ENCODE measurements at regions not wholly inside any gene's neighbourhood (a gene's known extent, or its start where the extent isn't known, plus 50 kb on each side); places are given as distances from the start of the nearest gene placed in this dataset.

DNA sequence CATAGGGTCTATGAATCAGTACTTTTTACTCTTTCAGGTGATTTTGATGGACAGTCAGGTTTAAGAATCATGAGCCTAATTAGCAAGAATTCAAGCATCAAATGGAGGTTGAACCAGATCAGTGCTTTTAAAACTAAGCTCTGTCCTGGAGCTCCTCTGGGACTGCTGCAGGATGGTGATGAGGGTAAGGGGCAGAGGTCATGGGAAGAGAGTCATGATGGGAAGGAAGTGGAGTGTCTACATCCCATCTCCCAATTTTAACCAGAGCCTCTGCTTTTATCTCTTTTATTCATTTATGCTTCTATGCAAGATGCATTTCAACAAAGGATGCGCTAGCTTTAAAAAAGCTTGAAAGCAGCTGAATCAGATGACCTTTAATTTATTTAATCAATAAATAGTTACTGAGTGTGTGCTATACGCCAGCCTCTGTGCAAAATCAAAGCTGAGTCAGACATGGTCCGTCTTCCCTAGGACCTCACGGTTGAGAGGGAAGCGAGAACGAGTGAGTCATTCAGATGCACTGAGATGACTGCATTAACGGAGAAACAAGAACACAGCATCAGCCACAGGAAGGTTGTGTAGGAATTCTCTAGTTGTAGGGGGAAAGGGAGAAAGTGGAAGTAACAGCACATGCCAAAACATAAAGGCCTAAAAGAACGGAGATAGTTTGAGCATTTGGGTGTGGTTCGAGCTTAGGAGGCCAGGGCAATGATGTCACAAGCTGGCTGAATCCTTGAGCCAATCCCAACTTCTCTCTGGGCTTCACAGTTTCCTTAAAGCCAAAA is 441.6 kb upstream of the BRINP1 start:
- no peak for DNase-seq

DNA sequence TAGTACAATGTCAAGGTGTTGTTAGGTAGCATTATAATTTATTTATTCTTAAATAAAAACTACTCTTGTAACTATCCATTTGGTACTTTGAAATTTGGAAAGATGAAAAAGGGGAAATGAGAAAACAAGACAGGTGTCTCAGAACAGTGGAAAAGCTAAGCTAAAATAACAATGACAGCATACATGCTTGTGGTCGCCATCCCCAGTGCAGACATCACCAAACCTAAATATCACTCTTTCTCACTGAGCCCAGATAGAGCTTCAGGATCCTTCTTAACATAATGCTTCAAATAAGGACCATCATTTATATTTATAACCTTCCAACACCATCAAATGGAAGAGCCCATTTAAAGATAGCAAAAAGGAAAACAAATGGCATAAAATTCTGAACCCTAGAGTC is 434.4 kb upstream of the BRINP1 start:
- no peak for DNase-seq

DNA sequence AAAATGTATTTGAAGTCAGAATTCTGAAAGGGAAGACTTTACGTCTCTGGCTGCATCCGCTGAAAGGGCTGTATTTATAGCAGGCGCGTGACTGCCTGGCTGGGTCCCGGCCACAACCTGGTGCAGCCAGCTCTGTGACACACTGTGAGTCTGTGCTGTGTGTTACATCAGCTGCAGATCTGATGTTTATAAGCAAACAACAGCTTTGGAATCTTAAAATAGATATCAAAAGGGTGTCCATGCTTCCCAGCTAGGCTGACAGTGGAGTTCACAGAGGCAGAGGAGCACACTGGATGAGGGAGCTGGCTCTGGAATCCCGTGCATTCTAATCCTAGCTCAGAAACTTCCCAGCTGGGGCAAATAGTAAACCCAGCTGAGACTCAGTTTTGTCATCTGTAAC is 433.4 kb upstream of the BRINP1 start:
- DNase-seq, result no peak

DNA sequence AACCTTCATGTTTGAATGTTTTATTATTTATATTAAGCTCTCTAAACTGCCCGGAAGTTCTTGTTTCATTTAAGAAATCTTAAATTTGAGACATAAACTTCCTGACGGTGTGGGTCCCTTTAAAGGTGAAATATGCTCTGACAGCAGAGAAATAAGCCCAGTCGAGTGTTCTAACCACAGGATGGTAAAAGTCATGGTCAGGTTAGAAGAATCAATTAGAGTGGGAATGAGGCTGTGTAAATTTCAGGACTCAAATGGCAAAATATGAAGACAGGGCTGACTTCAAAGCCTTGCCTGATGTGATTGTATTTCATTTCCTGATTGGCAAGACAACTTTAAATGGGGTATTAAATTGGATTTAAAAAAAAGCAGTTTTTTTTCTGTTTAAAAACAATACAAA is 432.9 kb upstream of the BRINP1 start:
- DNase-seq, result no peak

DNA sequence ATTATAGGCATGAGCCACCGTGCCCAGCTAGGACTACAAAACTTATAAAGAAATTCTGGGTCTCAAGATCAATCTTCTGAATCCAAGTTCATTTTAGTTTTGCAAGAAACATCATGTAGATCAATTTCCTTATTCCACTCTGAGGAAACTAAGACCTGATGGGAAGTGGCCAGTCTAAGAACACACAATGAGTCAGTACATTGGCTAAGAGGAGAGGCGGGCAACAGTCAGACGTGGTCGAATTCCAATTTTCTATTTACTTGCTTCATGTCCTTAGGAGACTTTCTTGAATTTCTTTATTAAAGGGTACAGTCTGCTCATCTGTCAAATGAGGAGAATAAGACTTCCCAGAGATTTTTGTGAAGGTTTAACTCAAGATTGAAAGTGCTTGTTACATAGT is 432.1 kb upstream of the BRINP1 start:
- DNase-seq, result no peak

DNA sequence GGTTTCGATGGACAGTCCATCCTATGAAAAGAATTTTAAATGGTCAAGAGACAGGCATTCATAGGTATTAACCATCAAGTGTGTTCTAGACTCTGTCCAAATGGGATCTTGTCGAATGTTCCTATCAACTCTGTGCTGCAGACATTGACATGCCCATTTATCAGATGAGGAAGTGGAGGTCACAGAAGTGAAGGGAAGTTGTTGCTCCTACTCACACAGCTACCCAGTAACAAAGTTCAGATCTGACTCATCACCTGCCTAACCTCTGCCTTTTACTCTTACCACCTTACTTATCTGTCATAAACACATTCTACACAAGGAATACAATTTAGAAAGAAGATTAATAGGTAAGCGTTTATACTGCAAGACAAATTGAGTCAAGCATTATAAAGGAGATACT is 426.2 kb upstream of the BRINP1 start:
- DNase-seq, result no peak

DNA sequence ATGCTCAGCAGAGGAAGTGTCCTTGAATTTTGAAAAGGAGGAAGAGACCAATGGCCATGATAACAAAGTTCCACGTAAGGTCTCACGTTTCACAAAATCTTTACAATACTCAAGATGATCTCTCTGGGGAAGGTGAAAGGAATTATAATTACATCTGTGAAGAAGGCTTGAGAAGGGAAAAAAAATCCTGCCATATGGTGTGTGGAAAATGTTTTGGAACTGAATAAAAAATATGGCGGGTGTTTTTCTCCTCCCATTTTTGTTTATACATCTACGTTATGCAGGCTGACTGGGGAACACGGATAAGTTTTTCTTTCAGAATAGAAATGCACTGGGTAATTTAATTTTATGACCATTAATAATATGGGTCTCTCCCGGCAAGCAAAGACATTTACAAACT is 425.6 kb upstream of the BRINP1 start:
- no peak for DNase-seq

DNA sequence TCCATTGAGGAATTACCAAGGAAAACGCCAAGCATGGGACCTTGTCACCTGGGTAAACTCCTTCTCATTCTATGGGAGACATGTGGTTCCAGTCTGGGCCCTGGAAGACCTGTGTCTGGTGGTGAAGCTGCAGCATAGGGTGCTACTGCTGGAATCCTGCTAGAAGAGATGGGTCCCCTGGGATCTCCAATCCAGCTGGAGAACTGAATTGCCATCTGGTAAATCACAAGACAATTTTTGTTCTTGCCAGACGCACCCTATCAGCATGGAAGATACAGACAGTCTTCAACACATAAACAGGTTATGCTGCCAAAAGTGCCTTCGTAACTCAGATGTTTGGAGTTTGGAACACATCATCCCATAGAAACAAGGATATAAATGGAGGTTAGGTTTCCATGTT is 424.0 kb upstream of the BRINP1 start:
- no peak for DNase-seq

DNA sequence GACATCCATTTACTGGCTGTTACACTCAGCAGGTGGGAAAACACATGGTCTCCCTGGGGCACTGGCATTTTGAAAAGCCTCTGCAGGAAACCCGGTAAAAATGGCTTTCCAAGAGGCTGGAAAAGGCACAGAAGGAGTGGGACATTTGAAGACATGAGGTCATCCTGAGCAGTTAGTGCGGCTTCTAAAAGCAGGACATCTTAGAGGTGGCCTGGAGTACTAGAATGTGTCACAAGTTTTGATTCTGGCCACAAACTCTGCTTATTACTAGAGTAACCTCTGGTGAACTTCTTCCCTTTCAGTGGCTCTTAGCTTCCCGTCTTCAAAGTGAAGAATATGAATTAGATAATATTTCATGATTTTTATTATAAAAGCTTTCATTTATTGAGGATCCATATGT is 423.0 kb upstream of the BRINP1 start:
- DNase-seq, result no peak

DNA sequence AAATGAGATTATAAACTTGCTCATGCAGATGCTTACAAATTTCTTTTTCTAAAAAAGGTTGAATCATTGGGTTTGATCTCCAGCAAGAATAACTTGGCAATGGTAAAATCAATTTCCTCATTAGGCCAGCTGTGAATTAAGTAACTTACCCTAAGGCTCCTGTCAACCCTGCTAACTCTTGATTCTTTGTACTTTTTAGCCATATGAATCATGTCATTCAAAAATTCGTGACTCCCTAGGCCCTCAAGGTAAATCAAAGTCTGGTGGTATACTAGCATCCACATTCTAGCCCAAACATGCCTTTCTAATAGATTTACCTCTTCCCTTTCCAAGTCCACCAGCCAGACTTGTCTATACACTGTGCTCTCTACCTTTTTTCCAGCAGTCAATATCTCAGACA is 420.8 kb upstream of the BRINP1 start:
- no peak for DNase-seq

DNA sequence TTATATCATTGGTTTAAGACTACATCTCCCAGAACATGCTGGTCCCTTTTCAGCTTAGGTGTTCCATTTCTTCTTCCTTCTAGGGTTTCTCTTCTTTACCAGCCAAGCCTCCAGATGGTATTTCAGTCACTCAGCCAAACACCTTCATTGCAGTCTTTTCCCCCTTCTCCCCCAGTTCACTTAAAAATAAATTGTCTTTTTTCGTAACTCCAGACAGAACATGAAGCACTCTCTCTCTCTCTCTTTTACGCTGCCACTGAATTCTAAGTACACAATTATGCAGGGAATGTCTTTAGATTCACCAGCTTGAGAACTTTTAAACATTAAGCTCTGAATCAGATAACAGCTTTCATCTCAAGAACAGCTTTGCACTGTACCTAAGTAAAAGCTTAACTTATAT is 419.7 kb upstream of the BRINP1 start:
- no peak for DNase-seq

DNA sequence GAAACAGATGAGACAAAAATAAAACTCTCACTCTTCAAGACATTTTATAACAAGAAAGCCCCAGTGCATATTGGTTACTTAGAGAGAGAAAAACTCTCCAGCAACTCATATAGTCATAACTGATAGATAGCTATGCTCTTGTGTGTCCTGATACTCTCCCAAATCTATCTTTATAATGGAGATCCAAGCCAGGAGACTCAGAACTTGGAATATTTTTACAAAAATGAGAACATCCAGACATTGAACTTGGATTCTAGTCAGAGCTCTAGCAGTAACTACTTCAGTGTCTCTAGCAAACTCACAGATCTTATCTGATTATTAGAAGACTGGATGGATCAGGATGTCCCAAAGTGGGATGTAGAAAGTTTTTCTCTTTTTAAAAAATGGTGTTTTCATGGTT is 412.7 kb upstream of the BRINP1 start:
- DNase-seq, result no peak

DNA sequence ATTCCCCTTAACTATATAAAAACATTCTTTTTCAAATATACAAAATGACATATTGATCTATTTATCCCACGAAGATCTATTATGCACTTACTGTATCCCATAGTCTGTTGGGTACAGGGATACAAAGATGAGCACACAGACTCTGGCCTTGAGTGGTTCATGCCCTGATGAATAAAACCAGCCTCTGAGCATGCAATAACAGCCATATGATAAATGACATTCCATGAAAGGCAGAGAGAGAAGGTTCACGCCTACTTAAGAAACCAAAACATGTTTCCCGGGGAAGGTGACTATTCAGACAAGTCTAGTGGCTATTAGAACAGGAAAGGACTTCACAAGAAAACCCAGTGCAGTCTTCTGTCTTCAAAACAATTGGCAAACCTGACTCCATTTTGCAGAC is 406.2 kb upstream of the BRINP1 start:
- no peak for DNase-seq

DNA sequence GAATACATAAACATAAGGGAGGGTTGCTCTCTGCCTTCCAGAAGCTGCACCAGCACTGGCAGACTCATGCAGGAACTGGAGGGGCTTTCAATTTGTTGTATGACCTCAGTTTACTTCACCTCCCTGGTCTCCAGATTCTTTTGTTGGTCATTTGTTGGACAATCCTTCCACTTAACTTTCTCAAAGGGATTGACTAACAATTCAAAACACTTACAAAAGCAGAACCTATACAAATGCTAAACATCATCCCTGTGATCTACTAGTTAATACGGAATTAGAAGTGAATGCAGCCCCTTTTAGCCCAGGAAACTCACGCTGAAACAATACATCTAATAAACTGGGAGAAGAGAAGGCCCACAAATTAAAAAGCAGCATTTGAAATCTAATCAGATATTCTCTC is 404.6 kb upstream of the BRINP1 start:
- no peak for DNase-seq

DNA sequence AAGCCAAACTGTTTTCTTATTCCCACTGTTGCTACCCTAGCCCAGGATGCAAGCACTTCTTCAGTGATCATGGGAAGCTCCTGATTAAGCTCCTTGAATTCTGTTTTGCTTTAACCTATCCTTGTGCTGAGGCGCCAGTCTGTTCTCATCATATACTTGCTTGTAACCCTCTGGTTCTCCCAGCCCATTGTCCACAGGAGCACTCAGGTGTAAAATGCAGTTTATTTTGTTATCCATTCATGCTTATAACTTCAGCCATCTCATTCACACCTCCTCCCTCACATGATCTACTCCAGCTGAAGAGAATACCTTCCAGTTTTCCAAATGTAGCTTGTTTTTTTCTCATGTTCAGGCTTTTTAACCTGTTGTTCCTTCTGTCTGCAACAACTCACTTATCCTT is 402.1 kb upstream of the BRINP1 start:
- no peak for DNase-seq

DNA sequence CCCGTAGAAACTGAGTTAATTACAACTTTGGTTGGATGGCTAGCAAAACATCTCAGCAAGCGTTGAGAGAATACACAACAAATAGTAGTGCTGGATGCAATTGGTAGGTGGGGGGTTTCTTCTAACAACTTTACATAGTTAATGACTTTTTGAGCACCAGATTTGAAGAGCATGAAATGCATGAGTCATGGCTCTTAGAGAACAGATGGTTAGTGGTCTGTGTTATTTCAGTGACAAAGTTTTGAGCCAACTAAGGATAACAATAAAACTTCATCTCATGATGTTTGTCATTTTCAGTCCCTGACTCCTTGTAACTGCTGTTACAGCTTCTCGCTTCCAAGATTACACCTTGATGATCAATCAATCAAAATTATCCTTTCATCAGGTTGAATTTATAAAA is 399.0 kb upstream of the BRINP1 start:
- DNase-seq, result no peak

DNA sequence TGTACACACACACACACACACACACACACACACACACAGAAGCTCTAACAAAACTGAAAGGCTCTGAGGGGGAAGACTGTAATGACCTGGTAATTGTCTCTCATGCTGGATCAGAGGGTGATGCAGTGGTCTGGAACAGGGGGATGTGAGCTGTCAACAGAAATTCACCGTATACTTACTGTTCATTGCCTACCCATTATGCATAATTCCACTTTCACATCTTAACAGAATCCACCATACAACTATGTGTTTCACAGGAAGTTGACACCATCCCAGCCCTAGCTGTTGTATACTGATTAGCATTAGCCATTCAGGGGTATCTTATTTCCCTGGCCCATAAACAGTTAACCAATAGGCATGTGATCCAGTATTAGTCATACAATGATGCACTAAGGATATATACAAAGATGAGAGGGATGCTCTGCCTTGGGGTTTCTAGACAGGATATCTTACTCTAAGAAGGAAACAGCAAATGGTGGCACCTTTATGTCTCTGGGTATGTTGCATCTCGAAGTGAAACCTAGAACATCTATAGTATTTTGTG is 396.5 kb upstream of the BRINP1 start:
- no peak for DNase-seq

DNA sequence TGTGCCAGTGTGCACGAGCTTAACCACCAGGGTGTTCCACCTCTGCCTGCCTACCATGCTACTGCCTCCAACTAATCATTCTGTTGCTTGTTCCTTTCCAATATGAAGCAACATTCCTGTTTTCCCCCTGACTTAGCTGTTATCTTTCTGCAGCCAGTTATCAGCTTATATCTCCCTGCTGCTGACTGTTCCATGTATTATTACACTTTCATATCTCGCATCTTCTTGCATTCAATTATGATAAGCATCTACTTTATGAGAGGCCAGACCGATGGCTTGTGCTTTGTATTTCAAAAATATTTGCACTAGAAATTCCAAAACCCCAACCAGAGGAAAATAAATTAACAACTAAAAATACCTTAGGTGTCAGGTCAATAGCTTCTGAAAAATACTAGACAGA is 394.0 kb upstream of the BRINP1 start:
- no peak for DNase-seq

DNA sequence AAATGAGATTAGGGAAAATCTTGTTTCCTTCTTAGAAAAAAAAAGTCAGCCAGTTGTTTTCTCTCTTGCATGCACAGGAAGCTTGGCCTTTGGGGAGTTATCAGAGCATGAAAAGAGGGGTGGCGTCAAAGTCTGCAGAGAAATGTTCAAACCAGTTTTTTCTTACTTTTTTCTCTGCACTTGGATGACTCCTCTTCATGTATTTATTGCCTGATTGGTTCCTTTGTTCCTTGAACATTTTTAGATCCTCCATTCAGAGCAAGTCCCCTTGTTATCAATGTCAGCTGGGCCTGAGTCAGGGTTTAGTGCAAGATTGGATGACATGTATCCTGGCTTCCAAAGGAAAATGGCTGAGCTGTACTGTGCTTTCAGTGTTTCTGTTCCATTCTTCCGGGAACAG is 392.6 kb upstream of the BRINP1 start:
- DNase-seq, result no peak

DNA sequence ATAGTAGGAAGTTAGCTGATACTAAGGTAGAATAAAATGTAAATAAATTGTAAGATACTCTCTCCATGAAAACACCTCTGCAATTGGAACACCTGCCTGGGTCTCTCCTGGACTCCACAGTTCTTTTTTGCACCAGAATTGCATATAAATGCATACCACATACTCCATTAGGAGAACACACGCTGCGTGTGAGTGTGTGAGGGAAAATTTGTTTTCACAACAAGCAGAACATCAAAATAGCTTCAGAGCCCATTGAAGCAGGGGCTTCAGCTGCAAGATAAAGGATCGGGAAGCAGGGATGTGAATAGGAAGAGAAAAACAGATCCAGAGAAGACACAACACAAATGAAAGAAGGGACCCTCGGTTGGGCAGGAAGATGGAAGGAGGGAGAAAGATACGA is 389.8 kb upstream of the BRINP1 start:
- no peak for DNase-seq

DNA sequence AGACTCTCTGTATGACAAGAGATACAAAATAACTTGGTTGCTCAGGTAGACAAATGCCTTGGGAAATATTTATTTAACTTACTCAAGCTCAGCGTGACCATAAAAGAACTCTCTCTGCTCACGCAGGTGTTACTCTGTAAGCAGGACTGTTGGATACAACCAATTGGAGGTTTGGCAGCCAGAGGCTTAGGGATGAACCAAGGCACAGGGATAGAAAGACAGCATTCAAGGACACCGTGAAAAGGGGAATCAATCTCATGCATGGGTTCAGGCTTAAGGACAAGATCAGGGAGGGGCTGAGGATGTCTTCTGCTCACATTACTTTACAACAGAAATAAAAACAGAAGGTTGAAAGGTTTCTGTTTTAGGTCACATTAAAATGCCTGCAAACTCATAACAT is 389.0 kb upstream of the BRINP1 start:
- no peak for DNase-seq

DNA sequence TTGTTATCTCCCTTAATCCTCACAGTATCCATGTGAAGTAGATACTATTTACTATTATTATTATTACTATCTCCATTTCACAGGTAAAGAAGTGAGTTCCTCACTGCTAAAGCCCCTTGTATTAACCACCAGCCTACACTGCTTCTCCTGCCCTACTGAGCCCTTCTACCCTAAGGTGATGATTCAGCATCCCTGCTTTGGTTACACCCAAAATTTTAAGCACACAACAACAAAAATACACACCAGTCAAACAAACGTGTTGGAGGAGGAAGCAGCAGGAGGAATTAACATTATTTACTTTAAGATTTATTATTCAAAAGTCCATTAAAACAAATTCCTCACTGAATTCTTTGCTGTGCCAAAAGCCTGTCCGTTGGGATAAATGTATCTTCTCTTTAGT is 370.2 kb upstream of the BRINP1 start:
- DNase-seq, result no peak

DNA sequence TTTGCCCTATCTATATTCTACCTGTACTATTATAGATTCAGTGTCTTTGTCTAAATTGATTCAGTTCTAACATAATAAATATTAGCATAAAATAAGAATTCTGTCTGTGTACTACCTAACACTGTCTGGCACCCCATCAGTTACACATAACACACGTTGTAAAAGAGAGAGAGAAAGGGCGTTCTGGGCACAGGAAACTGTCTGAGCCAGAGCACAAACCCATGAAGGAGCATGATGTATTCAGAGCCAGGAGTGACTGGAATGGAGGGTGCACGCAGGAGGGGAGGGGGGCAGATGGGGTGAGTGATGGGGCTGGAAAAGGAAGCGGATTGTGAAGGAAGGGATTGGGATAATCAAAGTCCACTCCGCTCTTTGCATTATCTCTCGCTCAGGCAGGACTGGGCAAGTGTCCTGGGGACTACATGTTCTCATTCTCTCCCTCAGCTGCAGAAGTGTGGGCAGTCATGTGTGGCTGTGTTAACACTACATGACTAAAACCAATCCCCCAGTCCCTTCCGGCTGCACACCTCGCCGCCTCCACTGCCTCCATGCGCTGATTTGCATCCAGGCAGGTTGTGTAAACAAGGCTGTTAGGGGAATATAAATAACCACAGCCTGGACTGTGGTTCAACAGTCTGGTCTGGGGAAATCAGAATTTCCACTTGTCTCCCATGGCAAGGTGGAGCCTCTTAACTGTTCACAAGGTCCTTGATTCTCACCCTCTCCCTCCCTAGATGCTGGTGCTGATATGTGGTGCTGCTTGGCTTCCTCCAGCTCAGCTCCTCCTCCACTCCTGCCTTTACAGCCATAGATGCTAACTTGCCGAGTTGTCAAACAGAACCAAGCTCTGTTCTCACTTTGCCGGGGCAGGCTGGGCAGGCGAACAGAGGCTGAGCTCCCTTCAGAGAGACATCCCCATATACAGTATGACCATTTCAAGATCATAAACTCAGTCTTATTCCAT is 367.5 kb upstream of the BRINP1 start:
- no peak for DNase-seq

DNA sequence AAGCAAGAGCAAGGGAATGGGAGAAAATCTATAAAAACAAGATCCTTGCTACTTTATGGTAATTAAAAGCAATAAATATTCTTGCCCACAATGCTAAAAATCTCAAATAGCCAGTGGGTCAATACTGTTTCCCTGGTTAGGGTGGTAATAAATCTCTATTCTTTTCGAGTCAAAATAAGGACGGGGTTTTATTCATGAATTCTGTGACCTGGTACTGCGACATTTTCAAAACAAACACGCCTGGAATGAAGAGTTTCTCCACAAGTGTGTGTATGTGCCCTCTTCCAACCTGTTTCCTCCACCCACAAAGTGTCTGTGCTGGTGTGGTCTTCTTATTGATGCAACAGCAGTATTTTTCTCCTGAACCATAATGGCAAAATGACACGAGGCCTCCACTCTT is 358.8 kb upstream of the BRINP1 start:
- no peak for DNase-seq

Data from stimulated activated CD4-positive, alpha-beta T cell treated with anti-CD3 and anti-CD28 coated beads, Interleukin-12 subunit alpha, Interleukin-12 subunit beta, amount 100 ng/mL, for 4 hours (primary cell).